ENCODE measurements at regions not wholly inside any gene's neighbourhood (a gene's known extent, or its start where the extent isn't known, plus 50 kb on each side); places are given as distances from the start of the nearest gene placed in this dataset.

GRCh38 chr9:93730648-93731047 lies 154.3 kb downstream of the PHF2 start:
- DNase-seq (ENCODE audit: extremely low read depth, low read depth) = no peak
- TF ChIP-seq CTCF (IDR thresholded peaks at IDR 0.05; ENCODE audit: low read depth, low read length) = no peak

GRCh38 chr9:93730217-93730616 lies 153.8 kb downstream of the PHF2 start:
- no peak for DNase-seq (ENCODE audit: extremely low read depth, low read depth)

More at GRCh38 chr9:93730217-93730616, 153.8 kb downstream of the PHF2 start:
- no peak for TF ChIP-seq CTCF (IDR thresholded peaks at IDR 0.05; ENCODE audit: low read depth, low read length)
